ENCODE measurements at regions not wholly inside any gene's neighbourhood (a gene's known extent, or its start where the extent isn't known, plus 50 kb on each side); places are given as distances from the start of the nearest gene placed in this dataset.
"Not testable (repeated sequence)": the region's sequence is repeated elsewhere in the genome, so short reads cannot be mapped to it uniquely, and the experiment has no call there.

GRCh38 chr22:22752556-22753477, 108.4 kb downstream of the GGTLC2 start:
- Histone ChIP-seq H2AFZ (ENCODE audit: low read length, unreplicated experiment) (no peak overlapping the region), H3K36me3 (ENCODE audit: insufficient read depth, low read length) (no peaks in the 10 kb centered on the region), H3K79me2 (ENCODE audit: control insufficient read depth, insufficient read depth, low read length, unreplicated experiment) (no peaks in the 10 kb centered on the region), H3K4me3 (ENCODE audit: low read depth, low read length) (no peak overlapping the region), H3K4me1 (ENCODE audit: control insufficient read depth, insufficient read depth, low read length, unreplicated experiment) (peaks cover 20% of the 10 kb centered on the region), H3K27me3 (ENCODE audit: insufficient read depth, low read length) (no peaks in the 10 kb centered on the region), H3K27ac (ENCODE audit: low read depth, low read length) (no peak overlapping the region)

GRCh38 chr22:22753526-22754267, 109.3 kb downstream of the GGTLC2 start:
- Histone ChIP-seq H3K4me1 (ENCODE audit: control insufficient read depth, insufficient read depth, low read length, unreplicated experiment) (peaks cover 20% of the 10 kb centered on the region), H3K27ac (ENCODE audit: low read depth, low read length) (no peak overlapping the region), H3K79me2 (ENCODE audit: control insufficient read depth, insufficient read depth, low read length, unreplicated experiment) (no peaks in the 10 kb centered on the region), H3K36me3 (ENCODE audit: insufficient read depth, low read length) (no peaks in the 10 kb centered on the region), H3K27me3 (ENCODE audit: insufficient read depth, low read length) (no peaks in the 10 kb centered on the region), H2AFZ (ENCODE audit: low read length, unreplicated experiment) (no peak overlapping the region), H3K4me3 (ENCODE audit: low read depth, low read length) (no peak overlapping the region)

DNA sequence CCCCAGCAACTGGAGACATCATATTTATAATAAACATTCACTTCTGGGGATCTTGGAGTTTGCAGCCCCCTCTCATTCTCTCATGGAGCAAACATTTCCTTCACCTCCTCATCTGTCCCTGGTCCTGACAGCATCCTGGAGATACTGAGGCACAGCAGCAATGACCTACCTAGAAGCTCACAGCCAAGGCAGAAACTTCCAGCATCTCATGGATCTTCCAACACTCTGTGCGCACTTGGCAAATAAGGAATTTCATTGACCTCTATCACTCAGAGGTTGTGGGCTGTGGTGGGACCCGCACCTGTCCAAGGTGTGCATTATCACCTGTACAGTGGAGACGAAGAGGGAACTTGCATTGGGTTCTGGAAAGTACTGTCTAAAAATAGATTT, 109.8 kb downstream of the GGTLC2 start:
- Histone ChIP-seq H3K79me2 (ENCODE audit: control insufficient read depth, insufficient read depth, low read length, unreplicated experiment) (no peaks in the 10 kb centered on the region), H3K4me1 (ENCODE audit: control insufficient read depth, insufficient read depth, low read length, unreplicated experiment) (peaks cover 20% of the 10 kb centered on the region), H3K27ac (ENCODE audit: low read depth, low read length) (no peak overlapping the region), H3K4me3 (ENCODE audit: low read depth, low read length) (no peak overlapping the region), H3K27me3 (ENCODE audit: insufficient read depth, low read length) (no peaks in the 10 kb centered on the region), H3K36me3 (ENCODE audit: insufficient read depth, low read length) (no peaks in the 10 kb centered on the region), H2AFZ (ENCODE audit: low read length, unreplicated experiment) (no peak overlapping the region)

- Histone ChIP-seq H3K36me3 (ENCODE audit: insufficient read depth, low read length) (no peaks in the 10 kb centered on the region), H3K27ac (ENCODE audit: low read depth, low read length) (no peak overlapping the region), H3K4me3 (ENCODE audit: low read depth, low read length) (no peak overlapping the region), H3K4me1 (ENCODE audit: control insufficient read depth, insufficient read depth, low read length, unreplicated experiment) (peaks cover 20% of the 10 kb centered on the region), H2AFZ (ENCODE audit: low read length, unreplicated experiment) (no peak overlapping the region), H3K79me2 (ENCODE audit: control insufficient read depth, insufficient read depth, low read length, unreplicated experiment) (no peaks in the 10 kb centered on the region), H3K27me3 (ENCODE audit: insufficient read depth, low read length) (no peaks in the 10 kb centered on the region)
Observed at GRCh38 chr22:22754961-22755777, 110.8 kb downstream of the GGTLC2 start.

DNA sequence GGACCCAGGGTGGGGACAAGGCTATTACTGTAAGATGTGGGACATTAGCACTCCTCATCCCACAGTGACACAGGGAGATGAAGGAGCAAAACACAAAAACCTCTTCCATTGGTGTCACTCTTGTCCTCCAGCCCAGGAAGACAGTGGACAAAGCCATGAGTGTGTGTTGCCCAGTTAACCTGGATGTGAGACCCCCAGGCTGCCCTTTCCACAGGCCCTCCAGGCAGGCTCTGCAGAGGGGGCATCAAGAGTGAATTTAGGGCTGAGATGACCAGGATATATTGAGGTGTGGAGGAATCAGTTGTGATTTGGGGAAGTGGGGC, 111.3 kb downstream of the GGTLC2 start:
- Histone ChIP-seq H3K27me3 (ENCODE audit: insufficient read depth, low read length) (no peaks in the 10 kb centered on the region), H3K79me2 (ENCODE audit: control insufficient read depth, insufficient read depth, low read length, unreplicated experiment) (no peaks in the 10 kb centered on the region), H3K4me3 (ENCODE audit: low read depth, low read length) (no peak overlapping the region), H2AFZ (ENCODE audit: low read length, unreplicated experiment) (no peak overlapping the region), H3K36me3 (ENCODE audit: insufficient read depth, low read length) (no peaks in the 10 kb centered on the region), H3K4me1 (ENCODE audit: control insufficient read depth, insufficient read depth, low read length, unreplicated experiment) (peaks cover 20% of the 10 kb centered on the region), H3K27ac (ENCODE audit: low read depth, low read length) (no peak overlapping the region)

GRCh38 chr22:22756109-22756508, 111.7 kb downstream of the GGTLC2 start:
- Histone ChIP-seq H3K27ac (ENCODE audit: low read depth, low read length) (no peak overlapping the region), H3K27me3 (ENCODE audit: insufficient read depth, low read length) (no peaks in the 10 kb centered on the region), H3K36me3 (ENCODE audit: insufficient read depth, low read length) (no peaks in the 10 kb centered on the region), H3K4me3 (ENCODE audit: low read depth, low read length) (no peak overlapping the region), H3K4me1 (ENCODE audit: control insufficient read depth, insufficient read depth, low read length, unreplicated experiment) (peaks cover 20% of the 10 kb centered on the region), H2AFZ (ENCODE audit: low read length, unreplicated experiment) (no peak overlapping the region), H3K79me2 (ENCODE audit: control insufficient read depth, insufficient read depth, low read length, unreplicated experiment) (no peaks in the 10 kb centered on the region)

- not testable (repeated sequence) for H3K27ac ChIP-seq (ENCODE audit: low read depth, low read length)
Observed at GRCh38 chr22:22756551-22757201, 112.3 kb downstream of the GGTLC2 start.

GRCh38 chr22:22758101-22758807, 113.8 kb downstream of the GGTLC2 start:
- H3K4me3 ChIP-seq (ENCODE audit: low read depth, low read length); H3K27me3 ChIP-seq (ENCODE audit: insufficient read depth, low read length); H3K79me2 ChIP-seq (ENCODE audit: control insufficient read depth, insufficient read depth, low read length, unreplicated experiment); H2AFZ ChIP-seq (ENCODE audit: low read length, unreplicated experiment); H3K27ac ChIP-seq (ENCODE audit: low read depth, low read length); H3K4me1 ChIP-seq (ENCODE audit: control insufficient read depth, insufficient read depth, low read length, unreplicated experiment); H3K36me3 ChIP-seq (ENCODE audit: insufficient read depth, low read length): not testable (repeated sequence)

More at GRCh38 chr22:22756551-22757201, 112.3 kb downstream of the GGTLC2 start:
- H3K4me3 ChIP-seq (ENCODE audit: low read depth, low read length); H3K79me2 ChIP-seq (ENCODE audit: control insufficient read depth, insufficient read depth, low read length, unreplicated experiment); H3K27me3 ChIP-seq (ENCODE audit: insufficient read depth, low read length); H3K36me3 ChIP-seq (ENCODE audit: insufficient read depth, low read length); H2AFZ ChIP-seq (ENCODE audit: low read length, unreplicated experiment): not testable (repeated sequence)
- peaks cover 20% of the 10 kb centered on the region for H3K4me1 ChIP-seq (ENCODE audit: control insufficient read depth, insufficient read depth, low read length, unreplicated experiment)

DNA sequence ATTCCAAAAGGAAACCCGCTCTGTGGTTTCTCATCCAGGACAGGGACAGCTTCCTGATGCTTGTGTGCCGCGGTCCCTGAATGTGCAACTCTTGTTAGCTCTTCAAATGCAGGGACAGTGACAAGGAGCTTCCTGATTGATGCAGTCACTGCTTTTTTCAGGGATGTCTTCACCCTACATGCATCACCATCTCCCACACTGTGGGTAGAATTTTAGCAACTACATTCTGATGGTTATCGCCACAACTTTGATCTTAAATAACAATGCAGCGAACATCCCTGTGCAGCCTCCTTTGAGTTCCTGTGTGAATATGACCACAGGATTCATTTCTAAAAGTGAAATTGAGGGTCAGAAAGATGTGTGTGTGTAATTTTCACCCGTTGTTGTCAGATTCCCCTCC, 115.0 kb downstream of the GGTLC2 start:
- Histone ChIP-seq H3K27me3 (ENCODE audit: insufficient read depth, low read length) (no peaks in the 10 kb centered on the region), H3K36me3 (ENCODE audit: insufficient read depth, low read length) (no peaks in the 10 kb centered on the region)

More for the DNA sequence above, 115.0 kb downstream of the GGTLC2 start:
- H3K4me1 ChIP-seq (ENCODE audit: control insufficient read depth, insufficient read depth, low read length, unreplicated experiment) = peaks cover 3% of the 10 kb centered on the region
- no peak overlapping the region for H3K27ac ChIP-seq (ENCODE audit: low read depth, low read length)
- H2AFZ ChIP-seq (ENCODE audit: low read length, unreplicated experiment) = no peak overlapping the region
- no peaks in the 10 kb centered on the region for H3K79me2 ChIP-seq (ENCODE audit: control insufficient read depth, insufficient read depth, low read length, unreplicated experiment)
- H3K4me3 ChIP-seq (ENCODE audit: low read depth, low read length) = no peak overlapping the region

Data from ACC112 (cell line).